Liver (tissue), 8 donors: ENCODE measurements at regions not wholly inside any gene's neighbourhood (a gene's known extent, or its start where the extent isn't known, plus 50 kb on each side); places are given as distances from the start of the nearest gene placed in this dataset.

Source experiments
- DNase-seq: peaks from one replicate; pipeline ENCODE4 v3.0.0-alpha.2; 2017; ENCODE audit warnings: low spot score
- H3K27ac ChIP-seq, 2 donors: one replicate each; pipeline ENCODE4 v1.7.0; 2013; ENCODE audit warnings: inconsistent platforms in 2 of 2, low read length in 2 of 2, control low read depth in 1 of 2, low read depth in 1 of 2, mild to moderate bottlenecking in 1 of 2
- H3K27me3 ChIP-seq, 4 donors: one replicate each; pipeline versions ENCODE4 v1.6.1 to v1.7.0; 2013; ENCODE audit warnings: low read length in 3 of 4, inconsistent platforms in 1 of 4, mild to moderate bottlenecking in 1 of 4, moderate library complexity in 1 of 4; ENCODE audit not compliant: control insufficient read depth in 4 of 4, insufficient read depth in 4 of 4
- H3K36me3 ChIP-seq, 4 donors: one replicate each; pipeline versions ENCODE4 v1.6.1 to v1.7.0; 2013; ENCODE audit warnings: low read length in 3 of 4, mild to moderate bottlenecking in 3 of 4, low read depth in 1 of 4, moderate library complexity in 1 of 4; ENCODE audit not compliant: control insufficient read depth in 4 of 4, insufficient read depth in 3 of 4
- H3K4me1 ChIP-seq, 4 donors: one replicate each; pipeline versions ENCODE4 v1.6.1 to v1.7.0; 2013; ENCODE audit warnings: low read length in 3 of 4, mild to moderate bottlenecking in 3 of 4, moderate library complexity in 1 of 4; ENCODE audit not compliant: control insufficient read depth in 4 of 4, insufficient read depth in 4 of 4
- H3K4me3 ChIP-seq, 3 donors: one replicate each; pipeline versions ENCODE4 v1.6.1 to v1.7.0; 2013; ENCODE audit warnings: low read length in 3 of 3, control low read depth in 1 of 3, low read depth in 1 of 3, mild to moderate bottlenecking in 1 of 3
- H3K9ac ChIP-seq, 2 donors: one replicate each; pipeline ENCODE4 v1.7.0; 2013; ENCODE audit warnings: low read length in 2 of 2, mild to moderate bottlenecking in 2 of 2, moderate library complexity in 2 of 2, control low read depth in 1 of 2, low read depth in 1 of 2
- H3K9me3 ChIP-seq, 4 donors: one replicate each; pipeline versions ENCODE4 v1.6.1 to v1.7.0; 2013; ENCODE audit warnings: low read length in 3 of 4; ENCODE audit not compliant: control insufficient read depth in 4 of 4
- EGR1 ChIP-seq, 2 donors: IDR thresholded peaks; 2 replicates each; pipeline ENCODE4 v1.6.1; 2016 to 2018; ENCODE audit warnings: antibody characterized with exemption in 2 of 2, low read depth in 2 of 2
- FOXA1 ChIP-seq: IDR thresholded peaks from 2 replicates; pipeline ENCODE4 v1.6.1; 2016; ENCODE audit warnings: antibody characterized with exemption
- FOXA2 ChIP-seq: IDR thresholded peaks from 2 replicates; pipeline ENCODE4 v1.6.1; 2016; ENCODE audit warnings: antibody characterized with exemption
- GABPA ChIP-seq, 2 donors: IDR thresholded peaks in 1 of 2; conservative IDR thresholded peaks in 1 of 2; 2 replicates each; pipeline ENCODE4 v1.6.1; 2016; ENCODE audit warnings: antibody characterized with exemption in 2 of 2, mild to moderate bottlenecking in 1 of 2, moderate library complexity in 1 of 2
- HNF4A ChIP-seq, 2 donors: conservative IDR thresholded peaks; 2 replicates each; pipeline ENCODE4 v1.6.1; 2016; ENCODE audit warnings: antibody characterized with exemption in 2 of 2, mild to moderate bottlenecking in 2 of 2
- HNF4G ChIP-seq: IDR thresholded peaks from 2 replicates; pipeline ENCODE4 v1.6.1; 2016; ENCODE audit warnings: antibody characterized with exemption
- JUND ChIP-seq, 2 donors: IDR thresholded peaks; 2 replicates each; pipeline ENCODE4 v1.6.1; 2016; ENCODE audit warnings: antibody characterized with exemption in 2 of 2
- NR2F2 ChIP-seq: IDR thresholded peaks from 2 replicates; pipeline ENCODE4 v1.6.1; 2016; ENCODE audit warnings: antibody characterized with exemption
- RAD21 ChIP-seq, 2 donors: IDR thresholded peaks; 2 replicates each; pipeline ENCODE4 v1.6.1; 2016; ENCODE audit warnings: antibody characterized with exemption in 2 of 2, mild to moderate bottlenecking in 2 of 2
- RXRA ChIP-seq, 2 donors: IDR thresholded peaks; 2 replicates each; pipeline ENCODE4 v1.6.1; 2017 to 2018; ENCODE audit warnings: antibody characterized with exemption in 2 of 2, mild to moderate bottlenecking in 1 of 2
- SP1 ChIP-seq: IDR thresholded peaks from 2 replicates; pipeline ENCODE4 v1.6.1; 2018; ENCODE audit warnings: antibody characterized with exemption, mild to moderate bottlenecking
- TAF1 ChIP-seq: conservative IDR thresholded peaks from 2 replicates; pipeline ENCODE4 v1.6.1; 2016; ENCODE audit warnings: antibody characterized with exemption, mild to moderate bottlenecking
- YY1 ChIP-seq: IDR thresholded peaks from 2 replicates; pipeline ENCODE4 v1.6.1; 2016; ENCODE audit warnings: antibody characterized with exemption, mild to moderate bottlenecking
- WGBS: extraction: QIAGEN DNeasy Blood & Tissue Kit; methylation state at CpG from one replicate; pipeline ENCODE4 v1.1.7; 2013; 5-methylcytosine and 5-hydroxymethylcytosine counted together
- TF ChIP-seq, protein P1 (sequence below): IDR thresholded peaks from 2 replicates; pipeline ENCODE4 v1.6.1; 2016; ENCODE audit warnings: antibody characterized with exemption
- TF ChIP-seq, protein P2 (sequence below): IDR thresholded peaks from 2 replicates; pipeline ENCODE4 v1.6.1; 2016; ENCODE audit warnings: antibody characterized with exemption, mild to moderate bottlenecking
- TF ChIP-seq, protein P3 (sequence below): IDR thresholded peaks from 2 replicates; pipeline ENCODE4 v1.6.1; 2016; ENCODE audit warnings: antibody characterized with exemption
- TF ChIP-seq, protein P4 (sequence below): fragments of 150-350 bp; IDR thresholded peaks from 2 replicates; pipeline ENCODE4 v1.5.1; 2017; ENCODE audit warnings: improper control_type of control experiment, low read depth, low read length; ENCODE audit not compliant: missing input control
- TF ChIP-seq, protein P5 (sequence below): IDR thresholded peaks from 2 replicates; pipeline ENCODE4 v1.6.1; 2016; ENCODE audit warnings: antibody characterized with exemption
- donor health status: healthy.
- donor health status: healthy.
- donor health status: healthy.
- donor health status: healthy.
- donor health status: healthy.

DNA sequence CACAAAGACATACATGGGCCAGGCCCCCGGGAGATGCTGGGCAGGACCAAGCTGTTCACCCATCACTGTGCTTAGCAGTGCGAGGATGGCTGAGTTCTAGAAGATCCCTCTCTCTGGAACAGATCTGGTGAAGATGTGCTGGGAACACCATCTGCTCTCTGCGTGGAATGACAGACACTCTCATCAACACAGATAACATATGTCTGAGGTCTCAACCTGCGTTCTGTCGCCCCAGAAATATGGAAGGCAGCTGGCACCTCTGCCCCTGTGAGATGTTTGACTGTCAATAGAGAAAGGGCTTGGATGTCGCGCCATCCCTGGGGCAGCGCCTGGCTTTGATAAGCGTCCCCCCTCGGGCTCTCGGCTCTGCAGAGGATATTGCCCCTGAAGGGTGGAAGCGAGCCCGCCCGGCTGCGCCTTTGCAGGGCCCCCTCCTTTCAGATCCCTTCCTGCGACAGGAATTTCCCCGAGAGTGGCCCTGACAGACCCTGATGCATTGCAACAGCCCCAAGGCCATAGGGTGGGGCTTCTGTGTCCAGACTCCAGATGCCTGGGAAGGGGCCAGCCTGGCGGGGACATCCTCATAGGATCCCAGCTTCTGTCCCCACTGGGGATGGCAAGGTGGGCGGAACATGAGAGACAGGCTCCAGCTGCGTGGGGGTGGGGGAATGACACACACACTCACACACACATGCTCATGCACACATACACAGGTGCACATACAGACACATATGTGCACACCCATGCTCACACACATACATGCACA lies 86.9 kb upstream of the ZNF469 start:
- no peak for DNase-seq
- WGBS, result 68% methylated on average over 20 of the region's 20 CpGs

DNA sequence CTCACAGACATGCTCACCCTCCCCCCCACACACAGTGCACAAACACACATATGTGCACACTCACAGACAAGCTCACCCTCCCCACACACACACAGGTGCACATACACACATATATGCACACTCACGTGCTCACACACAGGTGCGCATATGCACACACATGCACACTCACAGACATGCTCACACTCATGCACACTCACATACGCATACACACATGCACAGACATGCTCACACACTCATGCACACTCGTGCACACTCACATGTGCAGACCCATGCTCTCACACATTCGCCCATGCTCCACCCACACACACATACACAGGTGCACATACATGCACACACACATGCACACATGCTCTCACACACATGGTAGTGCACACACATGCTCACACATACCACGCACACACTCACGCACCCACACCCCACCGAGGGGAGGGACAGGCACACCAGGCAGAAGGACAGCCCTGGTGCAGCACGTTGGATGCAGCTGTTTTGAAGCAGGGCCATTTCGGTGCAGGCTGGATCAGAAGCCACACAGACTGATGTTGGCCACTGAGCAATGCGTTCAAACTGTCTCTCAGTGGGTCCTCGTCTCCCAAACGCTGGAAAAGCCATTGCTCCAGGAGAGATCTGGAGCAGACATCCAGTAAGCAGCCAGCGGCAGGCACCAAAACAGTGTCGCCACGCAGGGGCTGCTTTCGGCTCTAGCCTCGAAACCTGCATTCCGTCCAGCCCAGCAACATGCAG lies 86.2 kb upstream of the ZNF469 start:
- no peak overlapping the region for H3K27ac ChIP-seq
- H3K9me3 ChIP-seq, result no peaks in the 10 kb centered on the region
- H3K36me3 ChIP-seq, result no peaks in the 10 kb centered on the region
- H3K27me3 ChIP-seq, result no peaks in the 10 kb centered on the region
- 79% methylated on average over 19 of the region's 19 CpGs for WGBS
- no peaks in the 10 kb centered on the region for H3K4me1 ChIP-seq
- H3K9ac ChIP-seq, result no peak overlapping the region
- H3K4me3 ChIP-seq, result no peak overlapping the region
- TF ChIP-seq TAF1 (no peak), YY1 (no peak), HNF4A (conservative IDR thresholded peaks at IDR 0.05) (no peak), GABPA (IDR thresholded peaks at IDR 0.05 in 1 of 2, conservative IDR thresholded peaks at IDR 0.05 in 1 of 2) (no peak), SP1 (no peak), JUND (IDR thresholded peaks at IDR 0.05) (no peak), NR2F2 (no peak), EGR1 (IDR thresholded peaks at IDR 0.05; ENCODE audit: low read depth in 2 of 2) (no peak), HNF4G (no peak), FOXA1 (no peak), RXRA (IDR thresholded peaks at IDR 0.05) (no peak), FOXA2 (no peak), RAD21 (IDR thresholded peaks at IDR 0.05) (no peak)
- TF ChIP-seq, protein P1, sequence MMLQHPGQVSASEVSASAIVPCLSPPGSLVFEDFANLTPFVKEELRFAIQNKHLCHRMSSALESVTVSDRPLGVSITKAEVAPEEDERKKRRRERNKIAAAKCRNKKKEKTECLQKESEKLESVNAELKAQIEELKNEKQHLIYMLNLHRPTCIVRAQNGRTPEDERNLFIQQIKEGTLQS, result no peak
- TF ChIP-seq, protein P2, sequence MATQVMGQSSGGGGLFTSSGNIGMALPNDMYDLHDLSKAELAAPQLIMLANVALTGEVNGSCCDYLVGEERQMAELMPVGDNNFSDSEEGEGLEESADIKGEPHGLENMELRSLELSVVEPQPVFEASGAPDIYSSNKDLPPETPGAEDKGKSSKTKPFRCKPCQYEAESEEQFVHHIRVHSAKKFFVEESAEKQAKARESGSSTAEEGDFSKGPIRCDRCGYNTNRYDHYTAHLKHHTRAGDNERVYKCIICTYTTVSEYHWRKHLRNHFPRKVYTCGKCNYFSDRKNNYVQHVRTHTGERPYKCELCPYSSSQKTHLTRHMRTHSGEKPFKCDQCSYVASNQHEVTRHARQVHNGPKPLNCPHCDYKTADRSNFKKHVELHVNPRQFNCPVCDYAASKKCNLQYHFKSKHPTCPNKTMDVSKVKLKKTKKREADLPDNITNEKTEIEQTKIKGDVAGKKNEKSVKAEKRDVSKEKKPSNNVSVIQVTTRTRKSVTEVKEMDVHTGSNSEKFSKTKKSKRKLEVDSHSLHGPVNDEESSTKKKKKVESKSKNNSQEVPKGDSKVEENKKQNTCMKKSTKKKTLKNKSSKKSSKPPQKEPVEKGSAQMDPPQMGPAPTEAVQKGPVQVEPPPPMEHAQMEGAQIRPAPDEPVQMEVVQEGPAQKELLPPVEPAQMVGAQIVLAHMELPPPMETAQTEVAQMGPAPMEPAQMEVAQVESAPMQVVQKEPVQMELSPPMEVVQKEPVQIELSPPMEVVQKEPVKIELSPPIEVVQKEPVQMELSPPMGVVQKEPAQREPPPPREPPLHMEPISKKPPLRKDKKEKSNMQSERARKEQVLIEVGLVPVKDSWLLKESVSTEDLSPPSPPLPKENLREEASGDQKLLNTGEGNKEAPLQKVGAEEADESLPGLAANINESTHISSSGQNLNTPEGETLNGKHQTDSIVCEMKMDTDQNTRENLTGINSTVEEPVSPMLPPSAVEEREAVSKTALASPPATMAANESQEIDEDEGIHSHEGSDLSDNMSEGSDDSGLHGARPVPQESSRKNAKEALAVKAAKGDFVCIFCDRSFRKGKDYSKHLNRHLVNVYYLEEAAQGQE, result no peak
- TF ChIP-seq, protein P3, sequence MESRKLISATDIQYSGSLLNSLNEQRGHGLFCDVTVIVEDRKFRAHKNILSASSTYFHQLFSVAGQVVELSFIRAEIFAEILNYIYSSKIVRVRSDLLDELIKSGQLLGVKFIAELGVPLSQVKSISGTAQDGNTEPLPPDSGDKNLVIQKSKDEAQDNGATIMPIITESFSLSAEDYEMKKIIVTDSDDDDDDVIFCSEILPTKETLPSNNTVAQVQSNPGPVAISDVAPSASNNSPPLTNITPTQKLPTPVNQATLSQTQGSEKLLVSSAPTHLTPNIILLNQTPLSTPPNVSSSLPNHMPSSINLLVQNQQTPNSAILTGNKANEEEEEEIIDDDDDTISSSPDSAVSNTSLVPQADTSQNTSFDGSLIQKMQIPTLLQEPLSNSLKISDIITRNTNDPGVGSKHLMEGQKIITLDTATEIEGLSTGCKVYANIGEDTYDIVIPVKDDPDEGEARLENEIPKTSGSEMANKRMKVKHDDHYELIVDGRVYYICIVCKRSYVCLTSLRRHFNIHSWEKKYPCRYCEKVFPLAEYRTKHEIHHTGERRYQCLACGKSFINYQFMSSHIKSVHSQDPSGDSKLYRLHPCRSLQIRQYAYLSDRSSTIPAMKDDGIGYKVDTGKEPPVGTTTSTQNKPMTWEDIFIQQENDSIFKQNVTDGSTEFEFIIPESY, result no peak
- TF ChIP-seq, protein P4, sequence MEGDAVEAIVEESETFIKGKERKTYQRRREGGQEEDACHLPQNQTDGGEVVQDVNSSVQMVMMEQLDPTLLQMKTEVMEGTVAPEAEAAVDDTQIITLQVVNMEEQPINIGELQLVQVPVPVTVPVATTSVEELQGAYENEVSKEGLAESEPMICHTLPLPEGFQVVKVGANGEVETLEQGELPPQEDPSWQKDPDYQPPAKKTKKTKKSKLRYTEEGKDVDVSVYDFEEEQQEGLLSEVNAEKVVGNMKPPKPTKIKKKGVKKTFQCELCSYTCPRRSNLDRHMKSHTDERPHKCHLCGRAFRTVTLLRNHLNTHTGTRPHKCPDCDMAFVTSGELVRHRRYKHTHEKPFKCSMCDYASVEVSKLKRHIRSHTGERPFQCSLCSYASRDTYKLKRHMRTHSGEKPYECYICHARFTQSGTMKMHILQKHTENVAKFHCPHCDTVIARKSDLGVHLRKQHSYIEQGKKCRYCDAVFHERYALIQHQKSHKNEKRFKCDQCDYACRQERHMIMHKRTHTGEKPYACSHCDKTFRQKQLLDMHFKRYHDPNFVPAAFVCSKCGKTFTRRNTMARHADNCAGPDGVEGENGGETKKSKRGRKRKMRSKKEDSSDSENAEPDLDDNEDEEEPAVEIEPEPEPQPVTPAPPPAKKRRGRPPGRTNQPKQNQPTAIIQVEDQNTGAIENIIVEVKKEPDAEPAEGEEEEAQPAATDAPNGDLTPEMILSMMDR, result no peak
- TF ChIP-seq, protein P5, sequence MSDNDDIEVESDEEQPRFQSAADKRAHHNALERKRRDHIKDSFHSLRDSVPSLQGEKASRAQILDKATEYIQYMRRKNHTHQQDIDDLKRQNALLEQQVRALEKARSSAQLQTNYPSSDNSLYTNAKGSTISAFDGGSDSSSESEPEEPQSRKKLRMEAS, result no peak
- DNase-seq, result no peak

More for the DNA sequence above, 86.9 kb upstream of the ZNF469 start:
- Histone ChIP-seq H3K9me3 (no peaks in the 10 kb centered on the region), H3K4me3 (no peak overlapping the region), H3K9ac (no peak overlapping the region), H3K36me3 (no peaks in the 10 kb centered on the region), H3K4me1 (no peaks in the 10 kb centered on the region), H3K27ac (no peak overlapping the region), H3K27me3 (no peaks in the 10 kb centered on the region)
- TF ChIP-seq FOXA1, result no peak
- no peak for TF ChIP-seq GABPA (IDR thresholded peaks at IDR 0.05 in 1 of 2, conservative IDR thresholded peaks at IDR 0.05 in 1 of 2)
- no peak for TF ChIP-seq RXRA (IDR thresholded peaks at IDR 0.05)
- no peak for TF ChIP-seq EGR1 (IDR thresholded peaks at IDR 0.05; ENCODE audit: low read depth in 2 of 2)
